ENCODE measurements at regions not wholly inside any gene's neighbourhood (a gene's known extent, or its start where the extent isn't known, plus 50 kb on each side); places are given as distances from the start of the nearest gene placed in this dataset.

DNA sequence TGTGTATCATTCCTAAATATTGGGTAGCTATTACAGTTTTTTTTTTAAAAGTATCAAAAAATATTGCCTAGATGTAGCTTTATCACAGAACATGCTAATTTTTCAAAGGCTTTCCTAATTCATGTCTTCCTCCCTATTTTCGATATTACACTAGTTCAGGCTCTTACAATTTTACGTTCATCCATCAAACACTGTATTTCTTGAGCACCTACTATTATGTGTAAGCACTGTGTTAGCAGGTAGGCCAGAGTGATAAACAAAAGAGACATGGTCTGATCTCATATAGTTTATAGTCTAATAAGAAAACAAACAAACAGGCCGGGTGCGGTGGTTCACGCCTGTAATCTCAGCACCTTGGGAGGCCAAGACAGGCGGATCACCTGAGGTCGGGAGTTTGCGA is 69.5 kb downstream of the FAM217A start:
- TF ChIP-seq, protein P1, sequence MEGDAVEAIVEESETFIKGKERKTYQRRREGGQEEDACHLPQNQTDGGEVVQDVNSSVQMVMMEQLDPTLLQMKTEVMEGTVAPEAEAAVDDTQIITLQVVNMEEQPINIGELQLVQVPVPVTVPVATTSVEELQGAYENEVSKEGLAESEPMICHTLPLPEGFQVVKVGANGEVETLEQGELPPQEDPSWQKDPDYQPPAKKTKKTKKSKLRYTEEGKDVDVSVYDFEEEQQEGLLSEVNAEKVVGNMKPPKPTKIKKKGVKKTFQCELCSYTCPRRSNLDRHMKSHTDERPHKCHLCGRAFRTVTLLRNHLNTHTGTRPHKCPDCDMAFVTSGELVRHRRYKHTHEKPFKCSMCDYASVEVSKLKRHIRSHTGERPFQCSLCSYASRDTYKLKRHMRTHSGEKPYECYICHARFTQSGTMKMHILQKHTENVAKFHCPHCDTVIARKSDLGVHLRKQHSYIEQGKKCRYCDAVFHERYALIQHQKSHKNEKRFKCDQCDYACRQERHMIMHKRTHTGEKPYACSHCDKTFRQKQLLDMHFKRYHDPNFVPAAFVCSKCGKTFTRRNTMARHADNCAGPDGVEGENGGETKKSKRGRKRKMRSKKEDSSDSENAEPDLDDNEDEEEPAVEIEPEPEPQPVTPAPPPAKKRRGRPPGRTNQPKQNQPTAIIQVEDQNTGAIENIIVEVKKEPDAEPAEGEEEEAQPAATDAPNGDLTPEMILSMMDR (tag by site-specific recombination; IDR thresholded peaks at IDR 0.05): no peak
- TF ChIP-seq GLIS1 (tag by site-specific recombination; IDR thresholded peaks at IDR 0.05) (no peak), ZNF121 (tag by site-specific recombination; IDR thresholded peaks at IDR 0.05) (no peak)
